GM12878 (cell line): ENCODE measurements at regions not wholly inside any gene's neighbourhood (a gene's known extent, or its start where the extent isn't known, plus 50 kb on each side); places are given as distances from the start of the nearest gene placed in this dataset.
A peak's percentile ranks its signal among the peaks of the same experiment; 100 is the strongest.

Experiments used
- ATF3 ChIP-seq: IDR thresholded peaks from 2 replicates; pipeline ENCODE4 v1.6.1; 2011; ENCODE audit warnings: low read depth, mild to moderate bottlenecking, low read length, moderate library complexity, borderline replicate concordance; ENCODE audit errors: extremely low read depth
- CREB1 ChIP-seq: IDR thresholded peaks from 2 replicates; pipeline ENCODE4 v1.6.1; 2012; ENCODE audit warnings: low read depth, mild to moderate bottlenecking, inconsistent platforms
- E4F1 ChIP-seq: fragments of 450-650 bp; IDR thresholded peaks from 2 replicates; pipeline ENCODE4 v1.6.1; 2018; ENCODE audit warnings: borderline replicate concordance, mild to moderate bottlenecking; ENCODE audit not compliant: partially characterized antibody
- ETV6 ChIP-seq, 2 experiments: fragments of 450-650 bp in 1 of 2; IDR thresholded peaks in 1 of 2; conservative IDR thresholded peaks in 1 of 2; 2 replicates each; pipeline ENCODE4 v1.6.1; 2014; ENCODE audit warnings: antibody characterized with exemption in 1 of 2, borderline replicate concordance in 1 of 2, low read depth in 1 of 2, mild to moderate bottlenecking in 1 of 2, moderate library complexity in 1 of 2
- JUNB ChIP-seq: IDR thresholded peaks from 2 replicates; pipeline ENCODE4 v1.6.1; 2016; ENCODE audit warnings: antibody characterized with exemption, mild to moderate bottlenecking
- MTA3 ChIP-seq: IDR thresholded peaks from 2 replicates; pipeline ENCODE4 v1.6.1; 2012; ENCODE audit warnings: low read length, inconsistent platforms, borderline replicate concordance
- SRF ChIP-seq, 2 experiments: IDR thresholded peaks; 2 replicates each; pipeline ENCODE4 v1.6.1; 2011; ENCODE audit warnings: low read depth in 2 of 2, low read length in 2 of 2, mild to moderate bottlenecking in 1 of 2, moderate library complexity in 1 of 2
- SUPT20H ChIP-seq: IDR thresholded peaks from 2 replicates; pipeline ENCODE4 v1.6.1; 2011; ENCODE audit warnings: low read depth, mild to moderate bottlenecking, low read length, moderate library complexity, borderline replicate concordance; ENCODE audit not compliant: control insufficient read depth

GRCh38 chr16:80027007-80027965 lies 426.7 kb upstream of the MAF start (continued):
- TF ChIP-seq E4F1: no peak
- peak; percentile 63 for TF ChIP-seq JUNB
- TF ChIP-seq ETV6 (conservative IDR thresholded peaks at IDR 0.05 in 1 of 2, IDR thresholded peaks at IDR 0.05 in 1 of 2; ENCODE audit: borderline replicate concordance in 1 of 2, low read depth in 1 of 2): 0 out of 4 replicates have a peak, but pooled peaks of 1 of the 2 experiments have one; percentile 20
- no peak for TF ChIP-seq MTA3
- 0 out of 4 replicates have a peak, but pooled peaks of 1 of the 2 experiments have one; percentile 20 for TF ChIP-seq SRF (IDR thresholded peaks at IDR 0.05; ENCODE audit: low read depth in 2 of 2, low read length in 2 of 2)
- TF ChIP-seq SUPT20H: no peak
- no peak for TF ChIP-seq ATF3
- TF ChIP-seq CREB1: peak; percentile 40; the same call in 1 of the 2 replicates
